Epithelial cell of proximal tubule (primary cell): ENCODE measurements at regions not wholly inside any gene's neighbourhood (a gene's known extent, or its start where the extent isn't known, plus 50 kb on each side); places are given as distances from the start of the nearest gene placed in this dataset.

Source experiments
- DNase-seq: peaks from one replicate; pipeline ENCODE4 v3.0.0-alpha.2; 2011; ENCODE audit warnings: low read depth
- H3K4me3 ChIP-seq: 2 replicates; pipeline ENCODE4 v1.5.1; 2011; ENCODE audit warnings: low read depth, mild to moderate bottlenecking, low read length
- TF ChIP-seq, protein P1 (sequence below): conservative IDR thresholded peaks from 2 replicates; pipeline ENCODE4 v1.5.1; 2012; ENCODE audit warnings: low read depth, mild to moderate bottlenecking, low read length

- no peak overlapping the region for H3K4me3 ChIP-seq
- DNase-seq: no peak
- TF ChIP-seq, protein P1, sequence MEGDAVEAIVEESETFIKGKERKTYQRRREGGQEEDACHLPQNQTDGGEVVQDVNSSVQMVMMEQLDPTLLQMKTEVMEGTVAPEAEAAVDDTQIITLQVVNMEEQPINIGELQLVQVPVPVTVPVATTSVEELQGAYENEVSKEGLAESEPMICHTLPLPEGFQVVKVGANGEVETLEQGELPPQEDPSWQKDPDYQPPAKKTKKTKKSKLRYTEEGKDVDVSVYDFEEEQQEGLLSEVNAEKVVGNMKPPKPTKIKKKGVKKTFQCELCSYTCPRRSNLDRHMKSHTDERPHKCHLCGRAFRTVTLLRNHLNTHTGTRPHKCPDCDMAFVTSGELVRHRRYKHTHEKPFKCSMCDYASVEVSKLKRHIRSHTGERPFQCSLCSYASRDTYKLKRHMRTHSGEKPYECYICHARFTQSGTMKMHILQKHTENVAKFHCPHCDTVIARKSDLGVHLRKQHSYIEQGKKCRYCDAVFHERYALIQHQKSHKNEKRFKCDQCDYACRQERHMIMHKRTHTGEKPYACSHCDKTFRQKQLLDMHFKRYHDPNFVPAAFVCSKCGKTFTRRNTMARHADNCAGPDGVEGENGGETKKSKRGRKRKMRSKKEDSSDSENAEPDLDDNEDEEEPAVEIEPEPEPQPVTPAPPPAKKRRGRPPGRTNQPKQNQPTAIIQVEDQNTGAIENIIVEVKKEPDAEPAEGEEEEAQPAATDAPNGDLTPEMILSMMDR: no peak
Observed at GRCh38 chr9:121592265-121592664, 59.2 kb upstream of the DAB2IP start.

DNA sequence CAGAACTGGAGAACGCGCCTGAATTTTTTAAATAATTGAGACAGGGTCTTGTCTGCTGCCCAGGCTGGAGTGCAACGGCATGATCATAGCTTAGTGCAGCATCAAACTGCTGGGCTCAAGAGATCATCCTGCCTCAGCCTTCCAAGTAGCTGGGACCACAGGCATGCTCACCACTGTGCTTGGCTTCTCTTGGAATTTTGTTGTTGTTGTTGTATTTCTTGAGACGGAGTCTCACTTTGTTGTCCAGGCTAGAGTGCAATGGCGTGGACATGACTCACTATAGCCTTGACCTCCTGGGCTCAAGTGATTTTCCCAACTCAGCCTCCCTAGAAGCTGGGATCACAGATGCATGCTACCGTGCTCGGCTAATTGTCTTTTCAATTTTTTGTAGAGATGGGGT lies 58.4 kb upstream of the DAB2IP start:
- H3K4me3 ChIP-seq: no peak overlapping the region
- DNase-seq: no peak
- TF ChIP-seq, protein P1: no peak

DNA sequence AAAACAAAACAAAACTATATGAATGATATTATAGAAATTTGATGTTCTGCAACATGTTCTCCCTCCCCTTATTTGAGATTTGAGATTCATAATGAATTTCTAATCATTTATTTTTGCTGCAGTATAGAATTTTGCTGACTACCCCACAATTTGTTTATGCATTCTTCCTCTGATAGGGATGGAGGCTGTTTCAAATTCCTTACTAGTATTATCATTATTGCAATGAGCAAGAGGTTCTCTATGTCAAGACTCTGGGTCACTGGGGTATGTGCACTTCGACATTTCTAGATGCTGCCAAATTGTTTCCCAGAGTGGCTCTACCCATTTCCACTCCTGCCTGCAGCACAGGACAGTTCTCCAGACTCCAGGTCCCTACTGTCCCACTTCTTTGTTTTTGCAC lies 54.9 kb upstream of the DAB2IP start:
- TF ChIP-seq, protein P1: no peak
- no peak overlapping the region for H3K4me3 ChIP-seq
- DNase-seq: no peak

DNA sequence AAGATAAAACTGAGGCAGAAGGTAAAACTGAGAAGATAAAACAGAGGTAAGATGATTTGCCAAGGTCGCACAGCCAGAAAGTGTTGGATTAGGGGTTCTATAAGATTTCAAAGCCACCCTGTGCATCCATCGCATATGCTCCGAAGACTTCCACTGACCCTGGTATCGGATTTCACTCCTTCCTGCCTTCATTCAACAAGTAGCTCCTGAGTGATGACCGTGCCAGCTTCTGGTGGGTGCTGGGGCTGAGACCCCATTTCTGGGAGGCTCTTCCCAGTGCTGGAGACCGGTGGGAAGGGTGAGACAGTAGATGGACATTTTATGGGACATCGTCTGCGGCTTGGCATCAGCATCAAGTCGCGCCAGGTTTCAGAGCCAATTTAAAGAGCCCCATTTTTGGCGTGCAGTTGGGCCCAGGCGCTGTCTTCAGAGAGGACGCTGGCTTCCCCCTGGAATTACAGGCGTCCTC lies 53.7 kb upstream of the DAB2IP start:
- DNase-seq: no peak
- TF ChIP-seq, protein P1: no peak
- no peak overlapping the region for H3K4me3 ChIP-seq

- H3K4me3 ChIP-seq: peak overlapping the region; percentile 78
- TF ChIP-seq, protein P1: peak; percentile 47
- DNase-seq: no peak
Observed at GRCh38 chr9:121598167-121598964, 53.1 kb upstream of the DAB2IP start.

GRCh38 chr9:121598965-121599871 lies 52.2 kb upstream of the DAB2IP start:
- DNase-seq: no peak
- TF ChIP-seq, protein P1: no peak

More at GRCh38 chr9:121598965-121599871, 52.2 kb upstream of the DAB2IP start:
- H3K4me3 ChIP-seq: peak overlapping the region; percentile 78
